GM18873 (cell line): ENCODE measurements at regions not wholly inside any gene's neighbourhood (a gene's known extent, or its start where the extent isn't known, plus 50 kb on each side); places are given as distances from the start of the nearest gene placed in this dataset.

ENCODE experiments used
- ATAC-seq: cut with Tn5 transposase; IDR thresholded peaks from one replicate; pipeline ENCODE4 v1.9.1; 2021; ENCODE audit warnings: mild to moderate bottlenecking, moderate library complexity, moderate number of reproducible peaks; ENCODE audit not compliant: unreplicated experiment, low FRiP score

- ATAC-seq = no peak
These were observed 186.7 kb downstream of the ARL4C start for GRCh38 chr2:234310166-234310565.

- ATAC-seq = no peak
These were observed 187.4 kb downstream of the ARL4C start for GRCh38 chr2:234309431-234309830.

- peak; percentile 84 for ATAC-seq
These were observed 188.1 kb downstream of the ARL4C start for GRCh38 chr2:234308813-234309195.

- no peak for ATAC-seq
These were observed 188.6 kb downstream of the ARL4C start for GRCh38 chr2:234308073-234308812.

GRCh38 chr2:234307322-234307961 lies 189.4 kb downstream of the ARL4C start:
- no peak for ATAC-seq

GRCh38 chr2:234306426-234307173 lies 190.3 kb downstream of the ARL4C start:
- ATAC-seq = no peak

- ATAC-seq = no peak
These were observed 191.0 kb downstream of the ARL4C start for GRCh38 chr2:234305846-234306245.

GRCh38 chr2:234304950-234305349 lies 191.9 kb downstream of the ARL4C start:
- ATAC-seq = no peak

- ATAC-seq = no peak
These were observed 194.3 kb downstream of the ARL4C start for GRCh38 chr2:234302664-234302991.

- no peak for ATAC-seq
These were observed 195.7 kb downstream of the ARL4C start for GRCh38 chr2:234300932-234301823.

- ATAC-seq = no peak
These were observed 196.4 kb downstream of the ARL4C start for GRCh38 chr2:234300391-234300925.

GRCh38 chr2:234298918-234299317 lies 198.0 kb downstream of the ARL4C start:
- no peak for ATAC-seq

- ATAC-seq = no peak
These were observed 199.9 kb downstream of the ARL4C start for GRCh38 chr2:234296991-234297390.

- ATAC-seq = no peak
These were observed 202.9 kb downstream of the ARL4C start for GRCh38 chr2:234293973-234294372.

- ATAC-seq = no peak
These were observed 204.0 kb downstream of the ARL4C start for GRCh38 chr2:234292962-234293243.

GRCh38 chr2:234292205-234292961 lies 204.5 kb downstream of the ARL4C start:
- peak; percentile 44 for ATAC-seq

- ATAC-seq = peak; percentile 19
These were observed 205.1 kb downstream of the ARL4C start for GRCh38 chr2:234291765-234292204.

GRCh38 chr2:234290671-234291070 lies 206.2 kb downstream of the ARL4C start:
- ATAC-seq = peak; percentile 52

GRCh38 chr2:234289834-234290590 lies 206.9 kb downstream of the ARL4C start:
- no peak for ATAC-seq
